HepG2 (cell line): ENCODE measurements at regions not wholly inside any gene's neighbourhood (a gene's known extent, or its start where the extent isn't known, plus 50 kb on each side); places are given as distances from the start of the nearest gene placed in this dataset.

ENCODE experiments used
- ATAC-seq: fragments of 200-7000 bp; cut with Tn5 transposase; 3 replicates; pipeline ENCODE4 v1.9.1; 2020; ENCODE audit warnings: mild to moderate bottlenecking, moderate library complexity
- BruUV-seq: library from RNA; stranded (reverse); fragments of 400-500 nt; replicated peaks from 2 replicates; lab custom pipeline; 2021; lab: Mats Ljungman, UMichigan
- CTCF ChIA-PET: fragments of 300-600 bp; formaldehyde crosslinking; extraction: SDS; loops from one replicate; lab custom pipeline; 2021; ENCODE audit warnings: low total read pairs, inconsistent platforms, low intra/inter-chr PET ratio; lab: Yijun Ruan, JAX
- POLR2A ChIA-PET: fragments of 350-600 bp; sonication (Branson Sonifier 250); formaldehyde crosslinking; loops from one replicate; lab custom pipeline; 2020; ENCODE audit warnings: antibody characterized with exemption, inconsistent platforms; lab: Yijun Ruan, JAX
- DNase-seq: peaks from one replicate; pipeline ENCODE4 v3.0.0-alpha.2; 2015; ENCODE audit warnings: low spot score
- FAIRE-seq: peaks from 3 replicates; lab custom pipeline; 2011; peaks lifted over from hg19 to GRCh38; lab: Jason Lieb, UNC
- H2AFZ ChIP-seq: one replicate; pipeline ENCODE4 v1.6.1; 2011; ENCODE audit warnings: low read length, inconsistent platforms
- H3K27ac ChIP-seq: fragments of 300-600 bp; 3 replicates; pipeline ENCODE4 v1.8.0; 2011; ENCODE audit warnings: mixed run types, mild to moderate bottlenecking, mixed read lengths, low read length, inconsistent platforms; ENCODE audit not compliant: insufficient read depth; ENCODE audit errors: extremely low read length
- H3K27me3 ChIP-seq, 2 experiments: fragments of 200-600 bp in 1 of 2; 2 replicates in 1 of 2; 3 replicates in 1 of 2; pipeline versions ENCODE4 v1.6.0 to v1.8.0; 2011; ENCODE audit warnings: low read length in 2 of 2, mild to moderate bottlenecking in 2 of 2, moderate library complexity in 2 of 2, inconsistent platforms in 1 of 2; ENCODE audit not compliant: insufficient read depth in 2 of 2, control insufficient read depth in 1 of 2
- H3K36me3 ChIP-seq, 2 experiments: fragments of 200-600 bp in 1 of 2; replicated peaks in 1 of 2; 2 replicates in 1 of 2; 3 replicates in 1 of 2; pipeline versions ENCODE4 v1.5.1 to v1.8.0; 2011; ENCODE audit warnings: low read length in 2 of 2, inconsistent platforms in 1 of 2; ENCODE audit not compliant: insufficient read depth in 2 of 2, control insufficient read depth in 1 of 2
- H3K4me1 ChIP-seq: 2 replicates; pipeline ENCODE4 v1.5.1; 2012; ENCODE audit warnings: low read length, inconsistent platforms; ENCODE audit not compliant: insufficient read depth
- H3K4me2 ChIP-seq: 2 replicates; pipeline ENCODE4 v1.6.0; 2011; ENCODE audit warnings: low read depth, low read length, inconsistent platforms
- H3K4me3 ChIP-seq, 3 experiments: fragments of 200-600 bp in 1 of 3; sonication (generic), shearing (Covaris generic) in 1 of 3; replicated peaks in 1 of 3; 2 replicates each; pipeline ENCODE4 v1.5.1; 2011 to 2016; ENCODE audit warnings: low read length in 3 of 3, inconsistent platforms in 2 of 3, low read depth in 2 of 3, mild to moderate bottlenecking in 2 of 3, control low read depth in 1 of 3, mixed read lengths in 1 of 3; ENCODE audit not compliant: insufficient read depth in 1 of 3
- H3K79me2 ChIP-seq: one replicate; pipeline ENCODE4 v1.6.1; 2011; ENCODE audit warnings: low read length, inconsistent platforms; ENCODE audit not compliant: insufficient read depth
- H3K9ac ChIP-seq: 2 replicates; pipeline ENCODE4 v1.6.0; 2011; ENCODE audit warnings: mild to moderate bottlenecking, low read depth, low read length, inconsistent platforms; ENCODE audit not compliant: insufficient read depth
- H3K9me3 ChIP-seq: 2 replicates; pipeline ENCODE4 v1.5.1; 2012; ENCODE audit warnings: mild to moderate bottlenecking, low read length
- H4K20me1 ChIP-seq: 2 replicates; pipeline ENCODE4 v1.6.0; 2011; ENCODE audit warnings: inconsistent platforms, mild to moderate bottlenecking, low read length, moderate library complexity; ENCODE audit not compliant: insufficient read depth
- CHD2 ChIP-seq: IDR thresholded peaks from 2 replicates; pipeline ENCODE4 v1.6.1; 2011; ENCODE audit warnings: low read depth, low read length, improper control_type of control experiment
- EHMT2 ChIP-seq: fragments of 200-600 bp; sonication (generic); IDR thresholded peaks from 2 replicates; pipeline ENCODE4 v1.7.0; 2017; ENCODE audit warnings: antibody characterized with exemption, low read depth, low read length, borderline replicate concordance
- MEIS2 ChIP-seq: sonication (generic); formaldehyde crosslinking; IDR thresholded peaks from 2 replicates; pipeline ENCODE4 v1.9.0; 2021; ENCODE audit warnings: mild to moderate bottlenecking, missing genetic modification reagents
- PHF8 ChIP-seq: sonication (generic); formaldehyde crosslinking; IDR thresholded peaks from 2 replicates; pipeline ENCODE4 v1.5.0; 2020; ENCODE audit warnings: missing genetic modification reagents
- RNF2 ChIP-seq: fragments of 450-650 bp; conservative IDR thresholded peaks from 2 replicates; pipeline ENCODE4 v1.6.1; 2016; ENCODE audit warnings: low read depth
- ZBTB38 ChIP-seq: sonication (generic); formaldehyde crosslinking; IDR thresholded peaks from 2 replicates; pipeline ENCODE4 v1.5.1; 2020; ENCODE audit warnings: mild to moderate bottlenecking, missing genetic modification reagents
- ZNF30 ChIP-seq: sonication (generic); formaldehyde crosslinking; IDR thresholded peaks from 2 replicates; pipeline ENCODE4 v1.5.0; 2020; ENCODE audit warnings: mild to moderate bottlenecking, missing genetic modification reagents
- ZNF501 ChIP-seq: sonication (generic); formaldehyde crosslinking; IDR thresholded peaks from 2 replicates; pipeline ENCODE4 v1.5.1; 2020; ENCODE audit warnings: mild to moderate bottlenecking, moderate library complexity, missing genetic modification reagents
- ZNF644 ChIP-seq: IDR thresholded peaks from 2 replicates; pipeline ENCODE4 v1.6.1; 2016; ENCODE audit warnings: low read depth
- ZSCAN25 ChIP-seq: sonication (generic); formaldehyde crosslinking; IDR thresholded peaks from 2 replicates; pipeline ENCODE4 v1.8.0; 2022; ENCODE audit warnings: mild to moderate bottlenecking, missing genetic modification reagents
- WGBS: methylation state at CpG from one replicate; pipeline ENCODE4 v1.1.6; 2017; ENCODE audit warnings: low lambda C conversion rate; 5-methylcytosine and 5-hydroxymethylcytosine counted together
- in situ Hi-C: cut with HindIII; loops from 2 replicates; pipeline ENCODE4 v1.10.0; 2017; ENCODE audit warnings: low pct_unique_long_range_greater_than_20kb; ENCODE audit not compliant: extremely low pct_ligation_motif_present
- intact Hi-C: fragments of 100-400 bp; cut with micrococcal nuclease; formaldehyde crosslinking; loops from one replicate; pipeline ENCODE4 v1.10.0; 2022; ENCODE audit not compliant: unreplicated experiment
- TF ChIP-seq, protein P1 (sequence below): sonication (generic); formaldehyde crosslinking; IDR thresholded peaks from 2 replicates; pipeline ENCODE4 v1.5.0; 2020; ENCODE audit warnings: missing genetic modification reagents

- Histone ChIP-seq H3K4me3 (no peak overlapping the region), H3K9ac (no peak overlapping the region), H3K4me2 (no peak overlapping the region), H2AFZ (no peak overlapping the region), H3K9me3 (peaks cover 26% of the 10 kb centered on the region), H3K79me2 (no peaks in the 10 kb centered on the region), H4K20me1 (no peaks in the 10 kb centered on the region), H3K4me1 (no peaks in the 10 kb centered on the region), H3K36me3 (no peaks in the 10 kb centered on the region)
- under 1% methylated on average over 3 of the region's 3 CpGs for WGBS
- in situ Hi-C loops (no loop called here), intact Hi-C loops (no loop called here)
- BruUV-seq = no TSS peak
- no peak for FAIRE-seq
- DNase-seq = no peak
- CTCF ChIA-PET = no interaction called here
- POLR2A ChIA-PET = no interaction called here
- no peak for TF ChIP-seq ZNF644 (CRISPR knock-in tag)
- no peak for TF ChIP-seq EHMT2
- TF ChIP-seq ZSCAN25 = no peak
- no peak for TF ChIP-seq RNF2
- no peak for TF ChIP-seq ZBTB38
- no peak for TF ChIP-seq ZNF501 (CRISPR knock-in tag)
- no peak for TF ChIP-seq PHF8 (CRISPR knock-in tag)
- TF ChIP-seq CHD2 = no peak
- TF ChIP-seq, protein P1, sequence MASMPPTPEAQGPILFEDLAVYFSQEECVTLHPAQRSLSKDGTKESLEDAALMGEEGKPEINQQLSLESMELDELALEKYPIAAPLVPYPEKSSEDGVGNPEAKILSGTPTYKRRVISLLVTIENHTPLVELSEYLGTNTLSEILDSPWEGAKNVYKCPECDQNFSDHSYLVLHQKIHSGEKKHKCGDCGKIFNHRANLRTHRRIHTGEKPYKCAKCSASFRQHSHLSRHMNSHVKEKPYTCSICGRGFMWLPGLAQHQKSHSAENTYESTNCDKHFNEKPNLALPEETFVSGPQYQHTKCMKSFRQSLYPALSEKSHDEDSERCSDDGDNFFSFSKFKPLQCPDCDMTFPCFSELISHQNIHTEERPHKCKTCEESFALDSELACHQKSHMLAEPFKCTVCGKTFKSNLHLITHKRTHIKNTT (CRISPR knock-in tag) = no peak
- no peak for TF ChIP-seq ZNF30 (CRISPR knock-in tag)
- no peak for TF ChIP-seq MEIS2 (CRISPR knock-in tag)
- TF ChIP-seq, all 625 proteins: peak for 0
- Histone ChIP-seq H3K27ac (no peak overlapping the region), H3K27me3 (no peaks in the 10 kb centered on the region)
- ATAC-seq = no peak
Observed at GRCh38 chr20:12111431-12112088, 193.9 kb downstream of the BTBD3 start.
